PC-9 (cell line): ENCODE measurements at regions not wholly inside any gene's neighbourhood (a gene's known extent, or its start where the extent isn't known, plus 50 kb on each side); places are given as distances from the start of the nearest gene placed in this dataset.

ENCODE experiments used
- EZH2 ChIP-seq: fragments of 200-600 bp; sonication (generic); IDR thresholded peaks from 2 replicates; pipeline ENCODE4 v1.8.0; 2017; ENCODE audit warnings: antibody characterized with exemption, low read depth
- TF ChIP-seq, protein P1 (sequence below): fragments of 200-600 bp; sonication (generic); conservative IDR thresholded peaks from 2 replicates; pipeline ENCODE4 v1.6.1; 2017; ENCODE audit warnings: mixed run types, antibody characterized with exemption, mild to moderate bottlenecking, moderate library complexity

- TF ChIP-seq, protein P1, sequence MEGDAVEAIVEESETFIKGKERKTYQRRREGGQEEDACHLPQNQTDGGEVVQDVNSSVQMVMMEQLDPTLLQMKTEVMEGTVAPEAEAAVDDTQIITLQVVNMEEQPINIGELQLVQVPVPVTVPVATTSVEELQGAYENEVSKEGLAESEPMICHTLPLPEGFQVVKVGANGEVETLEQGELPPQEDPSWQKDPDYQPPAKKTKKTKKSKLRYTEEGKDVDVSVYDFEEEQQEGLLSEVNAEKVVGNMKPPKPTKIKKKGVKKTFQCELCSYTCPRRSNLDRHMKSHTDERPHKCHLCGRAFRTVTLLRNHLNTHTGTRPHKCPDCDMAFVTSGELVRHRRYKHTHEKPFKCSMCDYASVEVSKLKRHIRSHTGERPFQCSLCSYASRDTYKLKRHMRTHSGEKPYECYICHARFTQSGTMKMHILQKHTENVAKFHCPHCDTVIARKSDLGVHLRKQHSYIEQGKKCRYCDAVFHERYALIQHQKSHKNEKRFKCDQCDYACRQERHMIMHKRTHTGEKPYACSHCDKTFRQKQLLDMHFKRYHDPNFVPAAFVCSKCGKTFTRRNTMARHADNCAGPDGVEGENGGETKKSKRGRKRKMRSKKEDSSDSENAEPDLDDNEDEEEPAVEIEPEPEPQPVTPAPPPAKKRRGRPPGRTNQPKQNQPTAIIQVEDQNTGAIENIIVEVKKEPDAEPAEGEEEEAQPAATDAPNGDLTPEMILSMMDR, result no peak
- TF ChIP-seq EZH2, result no peak
These were observed 201.1 kb upstream of the GATA6 start for GRCh38 chr18:21968338-21968737.
